ENCODE measurements at regions not wholly inside any gene's neighbourhood (a gene's known extent, or its start where the extent isn't known, plus 50 kb on each side); places are given as distances from the start of the nearest gene placed in this dataset.

- no peak for DNase-seq (ENCODE audit: low spot score)
- no peaks in the 10 kb centered on the region for H3K36me3 Mint-ChIP-seq (ENCODE audit: low read depth)
- H3K27me3 Mint-ChIP-seq (ENCODE audit: low read depth), result peaks cover 10% of the 10 kb centered on the region
- TF ChIP-seq, protein P1, sequence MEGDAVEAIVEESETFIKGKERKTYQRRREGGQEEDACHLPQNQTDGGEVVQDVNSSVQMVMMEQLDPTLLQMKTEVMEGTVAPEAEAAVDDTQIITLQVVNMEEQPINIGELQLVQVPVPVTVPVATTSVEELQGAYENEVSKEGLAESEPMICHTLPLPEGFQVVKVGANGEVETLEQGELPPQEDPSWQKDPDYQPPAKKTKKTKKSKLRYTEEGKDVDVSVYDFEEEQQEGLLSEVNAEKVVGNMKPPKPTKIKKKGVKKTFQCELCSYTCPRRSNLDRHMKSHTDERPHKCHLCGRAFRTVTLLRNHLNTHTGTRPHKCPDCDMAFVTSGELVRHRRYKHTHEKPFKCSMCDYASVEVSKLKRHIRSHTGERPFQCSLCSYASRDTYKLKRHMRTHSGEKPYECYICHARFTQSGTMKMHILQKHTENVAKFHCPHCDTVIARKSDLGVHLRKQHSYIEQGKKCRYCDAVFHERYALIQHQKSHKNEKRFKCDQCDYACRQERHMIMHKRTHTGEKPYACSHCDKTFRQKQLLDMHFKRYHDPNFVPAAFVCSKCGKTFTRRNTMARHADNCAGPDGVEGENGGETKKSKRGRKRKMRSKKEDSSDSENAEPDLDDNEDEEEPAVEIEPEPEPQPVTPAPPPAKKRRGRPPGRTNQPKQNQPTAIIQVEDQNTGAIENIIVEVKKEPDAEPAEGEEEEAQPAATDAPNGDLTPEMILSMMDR (IDR thresholded peaks at IDR 0.05), result no peak
- H3K4me1 Mint-ChIP-seq (ENCODE audit: low read depth), result no peaks in the 10 kb centered on the region
- H3K4me3 Mint-ChIP-seq (ENCODE audit: unreplicated experiment), result no peak overlapping the region
- H3K9me3 Mint-ChIP-seq (ENCODE audit: low read depth), result no peaks in the 10 kb centered on the region
- H3K27ac Mint-ChIP-seq (ENCODE audit: unreplicated experiment), result no peak overlapping the region
Measured at GRCh38 chr20:52364405-52364804, 172.8 kb upstream of the ZFP64 start.

DNA sequence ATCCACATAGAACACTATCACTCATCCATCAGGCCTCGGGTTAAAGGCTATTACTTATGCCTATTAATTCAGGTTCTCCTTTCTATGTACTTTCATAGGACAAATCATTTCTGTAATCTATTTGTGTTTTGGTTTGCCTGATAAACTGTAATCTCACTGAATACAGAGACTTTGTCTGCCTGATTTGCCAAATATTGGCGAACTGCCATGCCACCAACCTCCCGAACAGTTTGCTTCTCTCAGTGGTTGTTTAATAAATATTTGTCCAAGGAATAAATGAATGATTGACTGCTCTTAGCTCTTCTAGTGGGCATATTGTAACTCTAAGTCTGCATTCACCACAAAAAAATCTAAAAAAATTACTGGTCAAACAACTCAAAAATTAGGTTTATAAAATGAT is 170.1 kb upstream of the ZFP64 start:
- Mint-ChIP-seq H3K27ac (ENCODE audit: unreplicated experiment) (no peak overlapping the region), H3K27me3 (ENCODE audit: low read depth) (peaks cover 6% of the 10 kb centered on the region), H3K4me3 (ENCODE audit: unreplicated experiment) (no peak overlapping the region), H3K36me3 (ENCODE audit: low read depth) (no peaks in the 10 kb centered on the region), H3K9me3 (ENCODE audit: low read depth) (no peaks in the 10 kb centered on the region), H3K4me1 (ENCODE audit: low read depth) (no peaks in the 10 kb centered on the region)
- DNase-seq (ENCODE audit: low spot score), result no peak
- TF ChIP-seq, protein P1 (IDR thresholded peaks at IDR 0.05), result no peak

DNA sequence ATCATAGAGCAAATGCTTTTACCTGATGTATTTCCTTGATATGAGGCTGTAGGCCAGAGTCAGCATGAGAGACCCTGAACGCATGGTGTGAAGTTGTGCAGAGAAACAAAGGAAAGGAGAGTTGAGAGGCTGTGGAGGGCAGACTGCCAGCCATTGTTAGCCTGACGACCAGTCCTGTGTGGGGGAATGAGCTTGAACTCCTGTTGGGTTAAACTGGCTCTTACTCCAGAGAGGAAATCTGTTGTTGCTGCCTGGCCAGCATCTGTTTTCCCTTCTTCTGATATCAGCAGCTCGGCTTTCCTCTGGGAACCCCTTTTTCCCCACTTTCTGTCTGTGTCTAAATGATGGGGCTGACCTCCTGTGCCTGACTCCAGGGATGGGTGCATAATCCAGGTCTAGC is 158.2 kb upstream of the ZFP64 start:
- DNase-seq (ENCODE audit: low spot score), result no peak
- H3K4me3 Mint-ChIP-seq (ENCODE audit: unreplicated experiment), result no peak overlapping the region
- no peak overlapping the region for H3K27ac Mint-ChIP-seq (ENCODE audit: unreplicated experiment)
- peaks cover 2% of the 10 kb centered on the region for H3K27me3 Mint-ChIP-seq (ENCODE audit: low read depth)
- TF ChIP-seq, protein P1 (IDR thresholded peaks at IDR 0.05), result no peak
- no peaks in the 10 kb centered on the region for H3K36me3 Mint-ChIP-seq (ENCODE audit: low read depth)
- no peaks in the 10 kb centered on the region for H3K4me1 Mint-ChIP-seq (ENCODE audit: low read depth)
- H3K9me3 Mint-ChIP-seq (ENCODE audit: low read depth), result peaks cover 3% of the 10 kb centered on the region

DNA sequence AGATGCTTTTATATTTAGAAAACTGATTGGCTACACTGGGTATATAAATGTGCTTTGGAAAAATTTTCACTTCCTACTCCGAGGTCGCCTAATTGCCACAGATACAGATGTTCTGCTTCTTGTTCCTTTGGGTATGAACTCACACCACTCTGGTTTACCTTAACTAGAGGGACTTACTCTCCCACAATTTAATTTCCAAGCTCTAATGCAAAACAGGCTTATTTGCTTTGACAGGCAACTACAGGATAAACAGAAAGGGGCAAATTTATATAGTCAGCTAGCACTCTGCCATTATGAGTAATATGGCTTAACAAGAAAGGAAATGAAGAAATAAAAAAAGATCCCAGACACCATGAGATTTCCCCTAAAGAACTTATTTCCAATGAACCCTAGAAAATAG is 156.9 kb upstream of the ZFP64 start:
- Mint-ChIP-seq H3K4me1 (ENCODE audit: low read depth) (no peaks in the 10 kb centered on the region), H3K36me3 (ENCODE audit: low read depth) (no peaks in the 10 kb centered on the region), H3K9me3 (ENCODE audit: low read depth) (peaks cover 3% of the 10 kb centered on the region), H3K4me3 (ENCODE audit: unreplicated experiment) (no peak overlapping the region), H3K27ac (ENCODE audit: unreplicated experiment) (no peak overlapping the region), H3K27me3 (ENCODE audit: low read depth) (peaks cover 2% of the 10 kb centered on the region)
- TF ChIP-seq, protein P1 (IDR thresholded peaks at IDR 0.05), result no peak
- no peak for DNase-seq (ENCODE audit: low spot score)

- TF ChIP-seq, protein P1 (IDR thresholded peaks at IDR 0.05), result no peak
- Mint-ChIP-seq H3K4me3 (ENCODE audit: unreplicated experiment) (no peak overlapping the region), H3K9me3 (ENCODE audit: low read depth) (no peaks in the 10 kb centered on the region), H3K27ac (ENCODE audit: unreplicated experiment) (no peak overlapping the region), H3K27me3 (ENCODE audit: low read depth) (no peaks in the 10 kb centered on the region), H3K36me3 (ENCODE audit: low read depth) (no peaks in the 10 kb centered on the region), H3K4me1 (ENCODE audit: low read depth) (no peaks in the 10 kb centered on the region)
- no peak for DNase-seq (ENCODE audit: low spot score)
Measured at GRCh38 chr20:52346797-52347196, 155.2 kb upstream of the ZFP64 start.
